B cell (primary cell): ENCODE measurements at regions not wholly inside any gene's neighbourhood (a gene's known extent, or its start where the extent isn't known, plus 50 kb on each side); places are given as distances from the start of the nearest gene placed in this dataset.

ENCODE experiments used
- EZH2 ChIP-seq: IDR thresholded peaks from 2 replicates; pipeline ENCODE4 v1.6.1; 2012; ENCODE audit warnings: borderline replicate concordance, low read depth, mild to moderate bottlenecking, moderate library complexity, low read length; ENCODE audit not compliant: insufficient read depth, poor library complexity, severe bottlenecking
- TF ChIP-seq, protein P1 (sequence below): fragments of 200-600 bp; IDR thresholded peaks from one replicate; pipeline ENCODE4 v1.8.0; 2022; ENCODE audit warnings: antibody characterized with exemption, mild to moderate bottlenecking

DNA sequence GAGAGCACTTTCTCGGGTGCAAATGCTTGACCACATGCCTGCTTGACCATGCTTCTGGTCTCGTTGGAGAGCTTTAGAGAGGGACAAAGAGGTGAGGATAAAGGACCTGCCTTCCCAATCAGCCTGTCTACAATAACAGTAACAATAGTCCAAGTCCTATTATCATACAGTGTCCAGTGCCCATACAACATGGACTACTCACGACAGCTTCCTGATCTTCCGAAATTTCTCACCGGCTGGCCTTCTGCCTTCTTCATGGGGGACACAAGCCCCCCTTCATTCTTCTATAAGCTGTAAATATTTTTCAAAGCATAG lies 329.0 kb downstream of the PAX3 start:
- TF ChIP-seq, protein P1, sequence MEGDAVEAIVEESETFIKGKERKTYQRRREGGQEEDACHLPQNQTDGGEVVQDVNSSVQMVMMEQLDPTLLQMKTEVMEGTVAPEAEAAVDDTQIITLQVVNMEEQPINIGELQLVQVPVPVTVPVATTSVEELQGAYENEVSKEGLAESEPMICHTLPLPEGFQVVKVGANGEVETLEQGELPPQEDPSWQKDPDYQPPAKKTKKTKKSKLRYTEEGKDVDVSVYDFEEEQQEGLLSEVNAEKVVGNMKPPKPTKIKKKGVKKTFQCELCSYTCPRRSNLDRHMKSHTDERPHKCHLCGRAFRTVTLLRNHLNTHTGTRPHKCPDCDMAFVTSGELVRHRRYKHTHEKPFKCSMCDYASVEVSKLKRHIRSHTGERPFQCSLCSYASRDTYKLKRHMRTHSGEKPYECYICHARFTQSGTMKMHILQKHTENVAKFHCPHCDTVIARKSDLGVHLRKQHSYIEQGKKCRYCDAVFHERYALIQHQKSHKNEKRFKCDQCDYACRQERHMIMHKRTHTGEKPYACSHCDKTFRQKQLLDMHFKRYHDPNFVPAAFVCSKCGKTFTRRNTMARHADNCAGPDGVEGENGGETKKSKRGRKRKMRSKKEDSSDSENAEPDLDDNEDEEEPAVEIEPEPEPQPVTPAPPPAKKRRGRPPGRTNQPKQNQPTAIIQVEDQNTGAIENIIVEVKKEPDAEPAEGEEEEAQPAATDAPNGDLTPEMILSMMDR = no peak
- no peak for TF ChIP-seq EZH2
